ENCODE measurements at regions not wholly inside any gene's neighbourhood (a gene's known extent, or its start where the extent isn't known, plus 50 kb on each side); places are given as distances from the start of the nearest gene placed in this dataset.

DNA sequence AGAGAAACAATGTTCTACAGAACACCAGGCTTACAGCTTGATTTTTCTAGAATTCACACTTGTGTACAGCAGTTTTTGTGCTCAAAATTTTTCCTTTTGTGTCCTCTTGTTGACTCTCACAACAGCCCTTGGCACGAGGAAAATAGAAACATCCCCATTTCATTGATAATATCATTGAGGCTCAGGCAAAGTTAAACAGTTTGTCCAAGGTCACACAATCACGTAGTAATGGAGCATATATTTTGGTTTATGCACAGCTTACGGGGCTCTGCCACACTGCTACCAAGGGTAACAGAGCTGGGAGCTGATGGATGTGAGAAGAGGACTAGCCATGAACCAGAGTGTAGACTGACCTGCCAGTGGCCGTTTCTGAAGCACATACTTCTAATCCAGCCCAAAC is 292.0 kb downstream of the FZD1 start:
- ChIA-PET POLR2A (no interaction called here), CTCF (no interaction called here)
- TF ChIP-seq, protein P1, sequence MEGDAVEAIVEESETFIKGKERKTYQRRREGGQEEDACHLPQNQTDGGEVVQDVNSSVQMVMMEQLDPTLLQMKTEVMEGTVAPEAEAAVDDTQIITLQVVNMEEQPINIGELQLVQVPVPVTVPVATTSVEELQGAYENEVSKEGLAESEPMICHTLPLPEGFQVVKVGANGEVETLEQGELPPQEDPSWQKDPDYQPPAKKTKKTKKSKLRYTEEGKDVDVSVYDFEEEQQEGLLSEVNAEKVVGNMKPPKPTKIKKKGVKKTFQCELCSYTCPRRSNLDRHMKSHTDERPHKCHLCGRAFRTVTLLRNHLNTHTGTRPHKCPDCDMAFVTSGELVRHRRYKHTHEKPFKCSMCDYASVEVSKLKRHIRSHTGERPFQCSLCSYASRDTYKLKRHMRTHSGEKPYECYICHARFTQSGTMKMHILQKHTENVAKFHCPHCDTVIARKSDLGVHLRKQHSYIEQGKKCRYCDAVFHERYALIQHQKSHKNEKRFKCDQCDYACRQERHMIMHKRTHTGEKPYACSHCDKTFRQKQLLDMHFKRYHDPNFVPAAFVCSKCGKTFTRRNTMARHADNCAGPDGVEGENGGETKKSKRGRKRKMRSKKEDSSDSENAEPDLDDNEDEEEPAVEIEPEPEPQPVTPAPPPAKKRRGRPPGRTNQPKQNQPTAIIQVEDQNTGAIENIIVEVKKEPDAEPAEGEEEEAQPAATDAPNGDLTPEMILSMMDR (IDR thresholded peaks at IDR 0.05; ENCODE audit: insufficient read depth, low read length, missing control alignments): no peak
- DNase-seq (ENCODE audit: low read depth, low spot score): no peak
- no peak overlapping the region for H3K4me3 ChIP-seq (ENCODE audit: low read depth, low read length)

DNA sequence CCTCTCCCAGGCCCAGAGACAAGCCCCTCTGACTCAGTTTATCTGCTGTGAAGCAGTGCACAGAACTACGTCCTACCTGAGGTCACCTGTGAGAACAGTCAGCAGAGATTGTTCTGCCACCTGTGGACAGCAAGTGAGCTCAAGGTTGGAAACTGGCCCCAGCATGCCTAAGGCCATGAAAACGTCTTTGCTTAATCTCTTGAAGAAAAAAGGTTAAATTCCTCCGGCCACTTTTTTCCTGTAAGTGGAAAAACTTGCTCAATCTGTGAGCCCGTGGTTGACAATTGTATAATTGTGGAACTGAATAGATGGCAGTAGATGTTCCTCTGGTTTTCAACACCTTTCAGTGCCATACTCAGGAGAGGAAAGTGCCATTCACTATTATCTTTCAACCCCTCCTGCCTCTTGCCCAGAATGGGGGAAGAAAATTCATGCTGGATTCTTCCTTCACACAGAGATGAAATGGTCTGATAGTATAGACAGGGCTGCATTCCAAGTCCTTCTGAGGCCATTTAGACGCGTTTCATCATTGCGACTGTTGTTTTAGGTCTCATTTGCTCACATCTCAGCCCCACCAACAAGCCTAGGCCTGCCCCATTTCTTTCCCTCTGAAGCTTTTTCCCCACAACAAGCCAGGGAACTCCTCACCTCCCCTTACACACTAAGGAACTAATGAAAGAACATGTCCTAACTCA is 292.9 kb downstream of the FZD1 start:
- ChIA-PET CTCF (no interaction called here), POLR2A (no interaction called here)
- H3K4me3 ChIP-seq (ENCODE audit: low read depth, low read length): no peak overlapping the region
- DNase-seq (ENCODE audit: low read depth, low spot score): no peak
- TF ChIP-seq, protein P1 (IDR thresholded peaks at IDR 0.05; ENCODE audit: insufficient read depth, low read length, missing control alignments): no peak

DNA sequence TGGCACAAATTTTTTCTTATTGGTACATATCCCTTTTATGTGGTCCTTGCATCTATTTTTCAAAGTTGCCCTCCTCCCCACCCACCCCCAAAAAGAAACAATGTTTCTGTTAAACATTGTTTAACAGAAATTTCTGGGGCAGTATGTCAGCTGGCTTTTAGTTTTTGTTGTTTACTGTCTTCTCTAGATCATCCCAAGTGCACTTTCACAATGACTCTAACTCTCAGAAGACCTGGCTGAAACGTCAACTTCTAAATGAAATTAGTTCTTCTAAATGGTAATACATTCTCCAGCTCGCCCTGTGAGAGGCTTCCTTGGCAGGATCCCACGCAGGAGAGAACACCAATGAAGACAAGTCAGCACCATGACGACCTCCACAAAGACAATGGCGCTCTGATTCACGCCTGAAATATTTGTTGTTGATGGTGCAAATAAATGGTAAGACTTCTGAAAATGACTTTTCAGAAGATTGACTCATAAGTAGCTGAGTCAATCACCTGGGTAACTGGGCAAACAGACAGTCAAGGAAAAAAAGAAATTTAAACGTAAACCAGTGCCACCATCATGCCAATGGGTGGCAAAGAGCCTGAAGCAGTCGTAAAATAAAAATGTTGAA is 293.7 kb downstream of the FZD1 start:
- DNase-seq (ENCODE audit: low read depth, low spot score): peak; percentile 69
- TF ChIP-seq, protein P1 (IDR thresholded peaks at IDR 0.05; ENCODE audit: insufficient read depth, low read length, missing control alignments): no peak
- H3K4me3 ChIP-seq (ENCODE audit: low read depth, low read length): no peak overlapping the region
- CTCF ChIA-PET: no interaction called here
- POLR2A ChIA-PET: no interaction called here

- H3K4me3 ChIP-seq (ENCODE audit: low read depth, low read length): no peak overlapping the region
- ChIA-PET POLR2A (no interaction called here), CTCF (no interaction called here)
- TF ChIP-seq, protein P1 (IDR thresholded peaks at IDR 0.05; ENCODE audit: insufficient read depth, low read length, missing control alignments): no peak
- DNase-seq (ENCODE audit: low read depth, low spot score): no peak
Measured at GRCh38 chr7:91559947-91560346, 295.7 kb downstream of the FZD1 start.

GRCh38 chr7:91564101-91564500 is 299.9 kb downstream of the FZD1 start:
- TF ChIP-seq, protein P1 (IDR thresholded peaks at IDR 0.05; ENCODE audit: insufficient read depth, low read length, missing control alignments): no peak
- H3K4me3 ChIP-seq (ENCODE audit: low read depth, low read length): no peak overlapping the region
- CTCF ChIA-PET: no interaction called here
- POLR2A ChIA-PET: no interaction called here
- no peak for DNase-seq (ENCODE audit: low read depth, low spot score)

GRCh38 chr7:91564541-91564940 is 300.3 kb downstream of the FZD1 start:
- no peak overlapping the region for H3K4me3 ChIP-seq (ENCODE audit: low read depth, low read length)
- POLR2A ChIA-PET: no interaction called here
- TF ChIP-seq, protein P1 (IDR thresholded peaks at IDR 0.05; ENCODE audit: insufficient read depth, low read length, missing control alignments): no peak
- CTCF ChIA-PET: no interaction called here
- no peak for DNase-seq (ENCODE audit: low read depth, low spot score)

Data from AG04449 (cell line).